ENCODE measurements at regions not wholly inside any gene's neighbourhood (a gene's known extent, or its start where the extent isn't known, plus 50 kb on each side); places are given as distances from the start of the nearest gene placed in this dataset.

DNA sequence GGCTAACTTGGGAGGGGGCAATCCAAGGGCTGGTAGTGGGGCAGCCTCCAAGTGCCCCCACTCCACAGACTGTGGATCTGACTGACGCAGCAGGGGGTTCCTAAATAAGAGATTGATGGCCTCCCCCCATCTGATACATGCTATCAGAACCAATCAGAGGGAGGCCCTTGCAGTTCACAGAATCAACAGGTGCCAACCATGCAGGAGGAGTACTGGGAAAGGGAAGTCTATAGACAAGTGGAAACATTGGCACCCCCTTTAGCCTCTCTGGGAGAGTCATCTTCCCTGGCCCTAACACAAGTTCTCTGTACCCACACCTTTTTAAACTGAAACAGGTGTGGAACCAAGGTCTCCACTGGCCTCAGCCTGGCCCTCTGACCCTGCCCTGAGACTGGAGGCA is 145.8 kb downstream of the OR2B2 start:
- Histone ChIP-seq H4K20me1 (ENCODE audit: insufficient read depth, low read length) (no peaks in the 10 kb centered on the region), H3K4me2 (ENCODE audit: low read length) (no peak overlapping the region), H3K79me2 (ENCODE audit: insufficient read depth, low read length) (no peaks in the 10 kb centered on the region), H3K4me1 (ENCODE audit: insufficient read depth, low read length) (peaks cover 5% of the 10 kb centered on the region), H2AFZ (ENCODE audit: low read depth, low read length) (no peak overlapping the region), H3K27me3 (ENCODE audit: insufficient read depth, low read length) (peaks cover 11% of the 10 kb centered on the region), H3K27ac (ENCODE audit: low read depth, low read length) (no peak overlapping the region), H3K4me3 (ENCODE audit: insufficient read depth, low read depth, low read length) (no peak overlapping the region), H3K9ac (ENCODE audit: low read length) (no peak overlapping the region), H3K36me3 (ENCODE audit: insufficient read depth, low read length) (no peaks in the 10 kb centered on the region), H3K9me3 (ENCODE audit: insufficient read depth, low read depth, low read length) (peaks cover 2% of the 10 kb centered on the region)
- Mint-ChIP-seq H3K4me3 (ENCODE audit: unreplicated experiment) (no peak overlapping the region), H3K36me3 (ENCODE audit: low read depth, unreplicated experiment) (peaks cover 3% of the 10 kb centered on the region), H3K9me3 (ENCODE audit: unreplicated experiment) (no peaks in the 10 kb centered on the region), H3K4me1 (ENCODE audit: low read depth, unreplicated experiment) (peaks cover 4% of the 10 kb centered on the region), H3K27me3 (ENCODE audit: low read depth, unreplicated experiment) (peaks cover 58% of the 10 kb centered on the region), H3K27ac (ENCODE audit: unreplicated experiment) (no peak overlapping the region)
- DNase-seq (ENCODE audit: low read depth) (no peak), FAIRE-seq (no peak)
- TF ChIP-seq, protein P1, sequence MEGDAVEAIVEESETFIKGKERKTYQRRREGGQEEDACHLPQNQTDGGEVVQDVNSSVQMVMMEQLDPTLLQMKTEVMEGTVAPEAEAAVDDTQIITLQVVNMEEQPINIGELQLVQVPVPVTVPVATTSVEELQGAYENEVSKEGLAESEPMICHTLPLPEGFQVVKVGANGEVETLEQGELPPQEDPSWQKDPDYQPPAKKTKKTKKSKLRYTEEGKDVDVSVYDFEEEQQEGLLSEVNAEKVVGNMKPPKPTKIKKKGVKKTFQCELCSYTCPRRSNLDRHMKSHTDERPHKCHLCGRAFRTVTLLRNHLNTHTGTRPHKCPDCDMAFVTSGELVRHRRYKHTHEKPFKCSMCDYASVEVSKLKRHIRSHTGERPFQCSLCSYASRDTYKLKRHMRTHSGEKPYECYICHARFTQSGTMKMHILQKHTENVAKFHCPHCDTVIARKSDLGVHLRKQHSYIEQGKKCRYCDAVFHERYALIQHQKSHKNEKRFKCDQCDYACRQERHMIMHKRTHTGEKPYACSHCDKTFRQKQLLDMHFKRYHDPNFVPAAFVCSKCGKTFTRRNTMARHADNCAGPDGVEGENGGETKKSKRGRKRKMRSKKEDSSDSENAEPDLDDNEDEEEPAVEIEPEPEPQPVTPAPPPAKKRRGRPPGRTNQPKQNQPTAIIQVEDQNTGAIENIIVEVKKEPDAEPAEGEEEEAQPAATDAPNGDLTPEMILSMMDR (IDR thresholded peaks at IDR 0.05; ENCODE audit: insufficient read depth, low read depth, low read length), result no peak
- no peak for TF ChIP-seq EZH2 (IDR thresholded peaks at IDR 0.05; ENCODE audit: insufficient read depth, low read length)

DNA sequence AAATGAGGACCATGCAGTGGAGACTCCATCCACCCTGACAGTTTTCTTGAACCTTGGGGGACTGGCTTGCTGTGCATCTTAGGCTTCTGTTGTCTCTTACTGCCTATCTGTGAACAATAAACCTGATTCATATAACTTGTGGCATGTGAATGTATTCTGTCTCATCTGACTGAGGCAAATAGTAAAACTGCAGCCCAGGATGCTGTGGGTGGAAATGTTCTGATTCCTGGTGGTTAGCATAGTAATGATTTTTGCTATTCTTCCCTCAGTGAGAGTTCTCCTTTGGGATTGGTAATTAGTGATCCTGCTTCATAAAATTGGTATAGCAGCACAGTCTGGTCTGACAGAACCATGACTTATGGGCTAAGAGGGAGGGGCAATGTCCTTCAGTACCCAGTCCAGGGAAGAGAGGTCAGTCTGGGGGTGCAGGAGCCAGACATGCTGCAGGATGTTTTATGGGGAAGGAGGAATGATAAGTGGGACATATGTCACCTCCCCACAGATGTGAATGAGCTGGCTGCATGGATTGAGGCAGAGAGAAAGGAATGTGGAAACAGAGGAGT is 147.1 kb downstream of the OR2B2 start:
- no peaks in the 10 kb centered on the region for H3K9me3 Mint-ChIP-seq (ENCODE audit: unreplicated experiment)
- DNase-seq (ENCODE audit: low read depth), result no peak
- Histone ChIP-seq H3K4me1 (ENCODE audit: insufficient read depth, low read length) (peaks cover 5% of the 10 kb centered on the region), H3K4me2 (ENCODE audit: low read length) (no peak overlapping the region), H3K9me3 (ENCODE audit: insufficient read depth, low read depth, low read length) (peaks cover 2% of the 10 kb centered on the region), H4K20me1 (ENCODE audit: insufficient read depth, low read length) (no peaks in the 10 kb centered on the region), H3K4me3 (ENCODE audit: insufficient read depth, low read depth, low read length) (no peak overlapping the region), H3K9ac (ENCODE audit: low read length) (no peak overlapping the region), H3K27me3 (ENCODE audit: insufficient read depth, low read length) (peaks cover 8% of the 10 kb centered on the region), H3K36me3 (ENCODE audit: insufficient read depth, low read length) (no peaks in the 10 kb centered on the region), H2AFZ (ENCODE audit: low read depth, low read length) (no peak overlapping the region), H3K79me2 (ENCODE audit: insufficient read depth, low read length) (no peaks in the 10 kb centered on the region), H3K27ac (ENCODE audit: low read depth, low read length) (no peak overlapping the region)
- H3K27me3 Mint-ChIP-seq (ENCODE audit: low read depth, unreplicated experiment), result peaks cover 50% of the 10 kb centered on the region
- no peak overlapping the region for H3K4me3 Mint-ChIP-seq (ENCODE audit: unreplicated experiment)
- no peak for FAIRE-seq
- H3K27ac Mint-ChIP-seq (ENCODE audit: unreplicated experiment), result no peak overlapping the region
- TF ChIP-seq, protein P1 (IDR thresholded peaks at IDR 0.05; ENCODE audit: insufficient read depth, low read depth, low read length), result no peak
- no peak for TF ChIP-seq EZH2 (IDR thresholded peaks at IDR 0.05; ENCODE audit: insufficient read depth, low read length)
- H3K36me3 Mint-ChIP-seq (ENCODE audit: low read depth, unreplicated experiment), result peaks cover 3% of the 10 kb centered on the region
- H3K4me1 Mint-ChIP-seq (ENCODE audit: low read depth, unreplicated experiment), result peaks cover 10% of the 10 kb centered on the region

DNA sequence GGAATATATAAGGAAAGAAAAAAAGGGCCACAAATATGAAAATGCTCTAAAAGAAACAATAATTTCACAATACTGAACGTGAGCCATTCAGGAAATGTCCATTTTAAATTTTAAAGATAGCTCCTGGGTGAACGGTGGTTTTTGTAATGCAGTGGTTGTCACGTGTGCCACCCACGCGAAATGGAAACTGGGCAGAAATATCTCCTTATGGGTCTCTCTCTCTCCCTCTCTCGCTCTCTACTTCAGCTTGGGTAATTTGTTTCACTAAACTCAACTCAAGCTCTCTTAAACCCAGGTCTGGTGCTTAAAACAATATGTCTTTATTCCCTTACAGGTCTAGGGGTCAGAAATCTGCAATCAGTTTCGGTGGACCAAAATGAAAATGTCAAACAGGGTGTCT is 150.8 kb downstream of the OR2B2 start:
- no peak overlapping the region for H3K27ac ChIP-seq (ENCODE audit: low read depth, low read length)
- DNase-seq (ENCODE audit: low read depth) (no peak), FAIRE-seq (no peak)
- H3K27me3 Mint-ChIP-seq (ENCODE audit: low read depth, unreplicated experiment), result peaks cover 26% of the 10 kb centered on the region
- TF ChIP-seq EZH2 (IDR thresholded peaks at IDR 0.05; ENCODE audit: insufficient read depth, low read length), result no peak
- TF ChIP-seq, protein P1 (IDR thresholded peaks at IDR 0.05; ENCODE audit: insufficient read depth, low read depth, low read length), result no peak
- peaks cover 10% of the 10 kb centered on the region for H3K4me1 Mint-ChIP-seq (ENCODE audit: low read depth, unreplicated experiment)
- no peaks in the 10 kb centered on the region for H3K36me3 ChIP-seq (ENCODE audit: insufficient read depth, low read length)
- peaks cover 11% of the 10 kb centered on the region for H3K27me3 ChIP-seq (ENCODE audit: insufficient read depth, low read length)
- H3K9ac ChIP-seq (ENCODE audit: low read length), result no peak overlapping the region
- H3K9me3 Mint-ChIP-seq (ENCODE audit: unreplicated experiment), result no peaks in the 10 kb centered on the region
- peaks cover 2% of the 10 kb centered on the region for H3K9me3 ChIP-seq (ENCODE audit: insufficient read depth, low read depth, low read length)
- no peaks in the 10 kb centered on the region for H3K79me2 ChIP-seq (ENCODE audit: insufficient read depth, low read length)
- H3K4me3 Mint-ChIP-seq (ENCODE audit: unreplicated experiment), result no peak overlapping the region
- H3K36me3 Mint-ChIP-seq (ENCODE audit: low read depth, unreplicated experiment), result peaks cover 3% of the 10 kb centered on the region
- H3K4me1 ChIP-seq (ENCODE audit: insufficient read depth, low read length), result peaks cover 5% of the 10 kb centered on the region
- no peak overlapping the region for H3K4me3 ChIP-seq (ENCODE audit: insufficient read depth, low read depth, low read length)
- H3K27ac Mint-ChIP-seq (ENCODE audit: unreplicated experiment), result peak overlapping the region; percentile 42
- H4K20me1 ChIP-seq (ENCODE audit: insufficient read depth, low read length), result no peaks in the 10 kb centered on the region
- H3K4me2 ChIP-seq (ENCODE audit: low read length), result peak overlapping the region; percentile 67
- H2AFZ ChIP-seq (ENCODE audit: low read depth, low read length), result no peak overlapping the region

Measured in astrocyte (in vitro differentiated cells and primary cell).